Fibroblast of skin of abdomen (primary cell): ENCODE measurements at regions not wholly inside any gene's neighbourhood (a gene's known extent, or its start where the extent isn't known, plus 50 kb on each side); places are given as distances from the start of the nearest gene placed in this dataset.

ENCODE experiments used
- DNase-seq: peaks from one replicate; pipeline ENCODE4 v3.0.0-alpha.2; 2013

DNA sequence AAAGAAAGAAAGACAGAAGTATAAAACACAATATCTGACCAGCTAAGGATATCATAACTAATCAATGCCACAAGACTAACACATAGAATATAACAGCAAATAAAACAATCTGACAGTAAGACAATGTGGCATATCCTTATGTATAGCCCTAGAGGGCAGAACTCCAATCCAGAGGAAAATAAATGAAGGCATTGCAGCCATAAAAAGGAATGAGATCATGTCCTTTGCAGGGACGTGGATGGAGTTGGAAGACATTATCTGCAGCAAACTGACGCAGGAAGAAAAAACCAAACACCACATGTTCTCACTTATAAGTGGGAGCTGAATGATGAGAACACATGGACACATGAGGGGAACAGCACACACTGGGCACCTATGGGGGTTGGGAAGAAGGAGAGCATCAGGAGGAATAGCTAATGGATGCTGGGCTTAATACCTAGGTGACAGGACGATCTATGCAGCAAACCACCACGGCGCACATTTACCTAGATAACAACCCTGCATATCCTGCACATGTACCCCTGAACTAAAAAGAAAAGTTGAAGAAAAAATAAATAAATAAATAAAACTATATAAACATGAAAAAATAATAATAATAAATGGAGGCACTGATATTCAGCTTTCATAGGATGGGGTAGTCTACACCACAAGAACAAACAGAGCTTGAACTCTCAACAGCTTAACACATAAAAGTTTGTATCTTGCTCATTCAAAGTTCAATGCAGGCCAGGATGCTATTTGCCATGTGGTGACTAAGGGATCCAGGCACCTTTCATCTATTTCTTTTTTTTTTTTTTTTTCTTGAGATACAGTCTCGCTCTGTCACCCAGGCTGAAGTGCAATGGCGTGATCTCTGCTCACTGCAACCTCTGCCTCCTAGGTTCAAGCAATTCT lies 66.1 kb upstream of the KAT6B start:
- peak; percentile 31 for DNase-seq

DNA sequence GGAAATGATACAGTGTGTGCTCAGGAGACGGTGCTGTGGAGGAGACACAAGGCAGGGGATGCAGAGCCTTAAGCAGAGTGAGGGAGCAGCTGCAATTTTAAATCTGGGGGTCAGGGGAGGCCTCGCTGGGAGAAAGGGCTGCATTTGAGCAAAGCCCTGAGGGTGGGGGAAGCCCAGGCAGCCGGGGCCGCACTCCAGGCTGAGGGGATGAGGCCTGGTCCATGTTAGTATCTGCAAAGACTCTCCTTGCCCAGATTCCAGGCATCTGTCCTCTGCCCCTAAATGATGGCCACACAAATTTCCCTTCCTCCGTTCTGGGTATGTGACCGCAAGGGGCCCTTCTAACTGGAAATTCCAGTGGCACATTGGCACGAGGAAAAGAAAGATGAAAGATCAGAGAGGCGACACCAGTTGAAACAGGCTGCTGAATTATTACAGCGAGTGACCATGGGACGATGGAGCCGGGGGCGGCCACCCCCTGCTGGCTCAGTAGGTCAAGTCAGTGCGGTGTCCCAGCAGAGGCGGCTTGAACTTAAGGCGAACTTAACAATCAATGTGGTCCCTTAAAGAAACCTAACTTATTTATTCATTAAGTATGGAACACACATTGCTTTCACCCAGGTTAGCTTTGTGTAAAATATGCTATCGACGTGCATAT lies 62.3 kb upstream of the KAT6B start:
- DNase-seq = no peak

DNA sequence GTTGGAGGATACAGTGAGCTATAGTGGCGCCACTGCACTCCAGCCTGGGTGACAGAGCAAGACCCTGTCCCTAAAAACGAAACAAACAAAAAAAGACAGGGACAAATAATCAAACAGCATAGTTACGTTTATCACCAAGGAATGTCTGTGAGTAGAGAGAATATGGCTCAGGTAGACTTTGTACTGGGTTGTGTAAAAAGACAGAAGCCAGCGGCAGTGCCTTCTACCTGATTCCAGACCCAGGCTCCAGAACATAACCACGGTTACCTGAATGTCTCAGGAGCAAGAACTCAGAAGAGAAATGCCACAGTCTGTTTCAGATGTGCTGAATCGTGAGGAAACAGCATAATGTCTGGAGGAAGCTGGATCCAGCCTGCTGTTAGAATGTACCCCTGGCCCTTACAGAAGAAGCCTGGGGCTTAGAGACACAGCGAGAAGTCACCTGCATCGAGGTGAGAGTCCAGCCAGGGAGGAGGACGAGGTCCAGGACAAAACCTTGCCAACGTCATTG lies 60.9 kb upstream of the KAT6B start:
- DNase-seq = no peak

DNA sequence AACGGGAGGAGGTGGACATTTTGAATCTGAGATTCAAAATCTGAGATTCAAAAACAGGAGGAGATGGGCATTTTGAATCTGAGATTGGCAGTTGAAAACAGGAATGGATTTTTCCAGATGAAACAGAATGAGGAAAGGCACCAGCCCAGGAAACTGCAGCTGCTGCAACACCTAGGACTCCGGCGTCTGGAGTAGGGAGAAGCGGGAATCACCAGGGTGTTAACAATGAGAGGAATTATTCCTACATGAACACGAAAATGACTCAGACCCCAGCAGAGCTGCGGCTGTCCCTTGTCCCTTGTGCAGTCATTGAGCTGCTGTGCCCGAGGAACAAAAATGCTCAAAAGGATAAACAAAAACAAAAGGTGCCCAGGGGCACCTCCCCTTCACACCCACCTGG lies 59.9 kb upstream of the KAT6B start:
- DNase-seq = no peak

DNA sequence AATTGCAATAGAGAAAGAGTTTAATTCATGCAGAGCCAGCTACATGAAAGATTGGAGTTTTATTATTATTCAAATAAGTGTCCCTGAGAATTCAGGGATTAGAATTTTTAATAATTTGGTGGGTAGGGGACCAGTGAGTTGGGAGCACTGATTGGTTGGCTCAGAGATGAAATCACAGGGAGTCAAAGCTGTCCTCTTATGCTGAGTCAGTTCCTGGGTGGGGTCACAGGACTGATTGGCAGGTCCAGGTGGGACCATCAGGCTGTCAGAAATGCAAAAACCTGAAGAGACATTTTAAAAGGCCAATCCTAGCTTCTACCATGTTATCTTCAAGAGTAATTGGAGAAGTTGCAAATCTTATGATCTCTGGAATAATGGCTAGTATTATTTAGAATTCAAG lies 56.0 kb upstream of the KAT6B start:
- DNase-seq = no peak

DNA sequence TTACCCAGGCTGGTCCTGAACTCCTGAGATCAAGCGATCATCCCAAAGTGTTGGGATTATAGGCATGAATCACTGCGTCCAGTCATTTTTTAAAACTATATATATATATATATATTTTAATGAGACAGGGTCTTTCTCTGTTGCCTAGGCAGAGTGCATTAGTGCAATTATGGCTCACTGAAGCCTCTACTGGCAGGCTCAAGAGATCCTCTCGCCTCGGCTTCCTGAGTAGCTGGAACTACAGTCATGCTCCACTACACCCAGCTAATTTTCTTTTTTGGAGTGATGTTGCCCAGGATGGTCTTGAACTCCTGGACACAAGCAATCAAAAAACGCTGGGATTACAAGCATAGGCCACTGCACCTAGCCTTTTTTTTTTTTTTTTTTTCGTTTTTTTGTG lies 55.3 kb upstream of the KAT6B start:
- DNase-seq = no peak

DNA sequence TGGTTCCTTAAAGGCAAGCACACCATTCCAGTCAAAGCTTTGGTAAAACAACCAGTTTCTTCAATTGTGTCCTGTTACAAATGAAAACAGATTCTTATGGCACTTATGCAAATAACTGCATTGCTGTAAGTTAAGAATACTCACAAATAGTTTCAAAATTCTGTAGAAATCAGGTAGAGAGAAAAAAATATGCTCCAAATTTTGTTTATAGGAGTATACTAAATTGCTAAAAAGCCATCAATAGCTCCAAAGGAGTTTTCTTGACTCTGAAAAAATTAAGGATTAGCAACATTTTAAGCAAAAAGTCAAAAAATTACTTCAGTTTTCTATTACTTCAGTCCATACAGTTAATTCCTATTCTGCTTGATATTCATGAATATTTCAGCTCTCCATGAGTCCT lies 51.3 kb upstream of the KAT6B start:
- no peak for DNase-seq
